B cell (primary cell): ENCODE measurements at regions not wholly inside any gene's neighbourhood (a gene's known extent, or its start where the extent isn't known, plus 50 kb on each side); places are given as distances from the start of the nearest gene placed in this dataset.

ENCODE experiments used
- ATAC-seq: fragments of 200-7000 bp; cut with Tn5 transposase; one replicate; pipeline ENCODE4 v1.10.0; 2021; ENCODE audit warnings: low read depth, mild to moderate bottlenecking, moderate number of reproducible peaks, moderate library complexity
- CTCF ChIA-PET: fragments of 350-600 bp; sonication (Branson Sonifier 250); formaldehyde crosslinking; loops from one replicate; lab custom pipeline; 2021; ENCODE audit warnings: antibody characterized with exemption, inconsistent platforms; lab: Charles Lee
- POLR2A ChIA-PET: fragments of 350-600 bp; sonication (Branson Sonifier 250); formaldehyde crosslinking; loops from one replicate; lab custom pipeline; 2021; ENCODE audit warnings: antibody characterized with exemption; lab: Charles Lee
- DNase-seq: peaks from one replicate; pipeline ENCODE4 v3.0.0; 2013
- H2AFZ ChIP-seq: 2 replicates; pipeline ENCODE4 v1.6.1; 2012; ENCODE audit warnings: mild to moderate bottlenecking, low read depth, low read length; ENCODE audit not compliant: insufficient read depth, poor library complexity, severe bottlenecking
- H3K27ac ChIP-seq, 2 donors: 1 replicate in 1 of 2; 2 replicates in 1 of 2; pipeline ENCODE4 v1.5.1; 2012 to 2013; ENCODE audit warnings: low read length in 2 of 2, mild to moderate bottlenecking in 2 of 2, moderate library complexity in 1 of 2
- H3K27me3 ChIP-seq, 4 experiments: fragments of 200-600 bp in 1 of 4; sonication (generic) in 1 of 4; replicated peaks in 1 of 4; 1 replicate in 2 of 4; 2 replicates in 2 of 4; pipeline versions ENCODE4 v1.6.1 to v1.7.0; 2013 to 2016; ENCODE audit warnings: low read length in 3 of 4, mild to moderate bottlenecking in 2 of 4, mixed read lengths in 1 of 4, moderate library complexity in 1 of 4; ENCODE audit not compliant: insufficient read depth in 4 of 4, control insufficient read depth in 3 of 4; ENCODE audit errors: control extremely low read depth in 1 of 4
- H3K36me3 ChIP-seq, 2 experiments: replicated peaks in 1 of 2; 1 replicate in 1 of 2; 2 replicates in 1 of 2; pipeline versions ENCODE4 v1.6.1 to v1.7.1; 2013; ENCODE audit warnings: low read length in 1 of 2; ENCODE audit not compliant: insufficient read depth in 2 of 2, control insufficient read depth in 1 of 2; ENCODE audit errors: control extremely low read depth in 1 of 2, extremely low read depth in 1 of 2
- H3K4me1 ChIP-seq, 2 donors: fragments of 200-600 bp in 1 of 2; sonication (generic) in 1 of 2; 1 replicate in 1 of 2; 2 replicates in 1 of 2; pipeline versions ENCODE4 v1.5.1 to v1.6.1; 2013 to 2017; ENCODE audit warnings: low read length in 2 of 2; ENCODE audit not compliant: control insufficient read depth in 2 of 2, insufficient read depth in 2 of 2
- H3K4me2 ChIP-seq: replicated peaks from 2 replicates; pipeline ENCODE3; 2012; ENCODE audit warnings: mild to moderate bottlenecking, low read depth, low read length; ENCODE audit not compliant: poor library complexity, severe bottlenecking
- H3K4me3 ChIP-seq, 5 experiments: fragments of 200-600 bp in 1 of 5; sonication (generic) in 1 of 5; 1 replicate in 3 of 5; 2 replicates in 2 of 5; pipeline versions ENCODE4 v1.5.1 to v1.7.0; 2011 to 2016; ENCODE audit warnings: low read length in 4 of 5, mild to moderate bottlenecking in 4 of 5, low read depth in 2 of 5, control low read depth in 1 of 5, moderate library complexity in 1 of 5; ENCODE audit not compliant: insufficient read depth in 1 of 5; ENCODE audit errors: control extremely low read depth in 1 of 5, extremely low read depth in 1 of 5
- H3K79me2 ChIP-seq: fragments of 200-600 bp; sonication (generic); one replicate; pipeline ENCODE4 v1.6.0; 2016; ENCODE audit warnings: low read length; ENCODE audit not compliant: control insufficient read depth, insufficient read depth
- H3K9ac ChIP-seq: fragments of 200-600 bp; sonication (generic); 2 replicates; pipeline ENCODE4 v1.6.1; 2017; ENCODE audit warnings: mild to moderate bottlenecking, low read length, moderate library complexity
- H3K9me3 ChIP-seq, 3 donors: one replicate each; pipeline versions ENCODE4 v1.6.1 to v1.7.1; 2013; ENCODE audit warnings: low read length in 2 of 3; ENCODE audit not compliant: control insufficient read depth in 2 of 3, insufficient read depth in 1 of 3; ENCODE audit errors: control extremely low read depth in 1 of 3
- H4K20me1 ChIP-seq: 2 replicates; pipeline ENCODE4 v1.6.0; 2012; ENCODE audit warnings: mild to moderate bottlenecking, low read length; ENCODE audit not compliant: insufficient read depth, control insufficient read depth, poor library complexity, severe bottlenecking
- H3K27ac Mint-ChIP-seq: one replicate; pipeline ENCODE4 v1.8.0; 2021; ENCODE audit warnings: mixed read lengths
- H3K27me3 Mint-ChIP-seq: one replicate; pipeline ENCODE4 v1.8.0; 2021; ENCODE audit warnings: mixed read lengths
- H3K4me1 Mint-ChIP-seq: one replicate; pipeline ENCODE4 v1.8.0; 2021; ENCODE audit warnings: mixed read lengths
- H3K4me3 Mint-ChIP-seq: one replicate; pipeline ENCODE4 v1.8.0; 2021; ENCODE audit warnings: mixed read lengths
- H3K9me3 Mint-ChIP-seq: one replicate; pipeline ENCODE4 v1.8.0; 2022; ENCODE audit warnings: mixed read lengths; ENCODE audit not compliant: insufficient read depth
- CTCF ChIP-seq: fragments of 200-600 bp; IDR thresholded peaks from one replicate; pipeline ENCODE4 v1.8.0; 2022; ENCODE audit warnings: antibody characterized with exemption, mild to moderate bottlenecking
- EZH2 ChIP-seq: IDR thresholded peaks from 2 replicates; pipeline ENCODE4 v1.6.1; 2012; ENCODE audit warnings: borderline replicate concordance, low read depth, mild to moderate bottlenecking, moderate library complexity, low read length; ENCODE audit not compliant: insufficient read depth, poor library complexity, severe bottlenecking
- WGBS: methylation state at CpG from one replicate; pipeline ENCODE4 v1.1.5; 2013; ENCODE audit warnings: missing lambda C conversion rate; ENCODE audit not compliant: insufficient coverage; 5-methylcytosine and 5-hydroxymethylcytosine counted together
- intact Hi-C: fragments of 100-400 bp; cut with micrococcal nuclease; formaldehyde crosslinking; loops from one replicate; pipeline ENCODE4 v1.10.0; 2022

DNA sequence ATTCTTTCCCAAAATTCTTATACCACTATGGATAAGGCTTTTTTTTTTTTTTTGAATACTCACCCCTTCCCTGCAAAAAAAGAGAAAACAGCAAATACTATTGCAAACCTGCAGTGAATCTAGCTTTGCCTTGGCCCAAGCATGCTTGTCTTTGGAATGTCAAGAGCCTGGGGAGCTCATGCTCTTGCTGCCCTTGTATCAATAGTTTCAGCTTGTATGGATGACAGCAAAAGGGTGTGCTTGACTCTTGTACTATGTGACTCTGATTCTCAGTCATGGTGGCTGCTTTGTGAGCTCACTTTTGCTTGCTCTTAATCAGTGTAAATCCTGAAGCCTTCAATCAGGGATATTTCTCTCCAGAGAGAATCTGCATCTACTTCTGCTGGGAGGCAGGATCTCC lies 149.2 kb downstream of the EMP1 start:
- peaks cover 0 to 8% (median 2%) of the 10 kb centered on the region in 4 experiments for H3K27me3 ChIP-seq
- ChIA-PET CTCF (interaction anchor here (1.4 kb wide), 1 partner anchor 19 kb away, joined by 3 read pairs; no protein-coding TSS in a partner anchor), POLR2A (interaction anchor here (0.7 kb wide), 1 partner anchor 560 kb away, joined by 4 read pairs; no protein-coding TSS in a partner anchor)
- H3K36me3 ChIP-seq: no peaks in the 10 kb centered on the region
- H3K27me3 Mint-ChIP-seq: peaks cover 41% of the 10 kb centered on the region
- H3K27ac ChIP-seq: no peak overlapping the region
- no peaks in the 10 kb centered on the region for H3K9me3 ChIP-seq
- no peak overlapping the region for H3K4me3 ChIP-seq
- no peak overlapping the region for H3K4me3 Mint-ChIP-seq
- ATAC-seq: no peak
- no peaks in the 10 kb centered on the region for H3K79me2 ChIP-seq
- H3K4me1 ChIP-seq: no peaks in the 10 kb centered on the region
- DNase-seq: no peak
- H3K4me2 ChIP-seq: no peak overlapping the region
- no peak for TF ChIP-seq EZH2
- no peak for TF ChIP-seq CTCF
- no peaks in the 10 kb centered on the region for H3K9me3 Mint-ChIP-seq
- H4K20me1 ChIP-seq: no peaks in the 10 kb centered on the region
- H3K27ac Mint-ChIP-seq: no peak overlapping the region
- intact Hi-C loops: no loop called here
- no peak overlapping the region for H2AFZ ChIP-seq
- no peaks in the 10 kb centered on the region for H3K4me1 Mint-ChIP-seq
- no peak overlapping the region for H3K9ac ChIP-seq

DNA sequence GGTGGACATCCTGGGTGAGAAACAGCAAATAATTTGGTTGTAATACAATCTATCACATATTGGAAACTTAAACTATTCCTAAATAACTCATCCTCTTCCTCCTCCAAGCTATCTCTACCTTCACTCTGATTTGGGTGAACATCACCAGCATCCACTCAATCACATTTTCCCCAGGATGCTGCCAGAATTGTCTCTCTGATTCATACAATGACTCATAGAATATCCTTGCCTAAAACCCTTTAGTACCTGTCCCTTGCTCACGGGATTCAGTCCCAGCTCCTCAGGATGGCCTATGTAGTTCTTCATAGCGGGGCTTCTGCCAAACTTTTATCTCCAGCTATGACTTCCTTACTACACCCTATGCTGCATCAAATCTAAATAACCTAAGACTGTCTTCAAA lies 146.8 kb downstream of the EMP1 start:
- ChIA-PET CTCF (no interaction called here), POLR2A (no interaction called here)
- no peak for ATAC-seq
- TF ChIP-seq CTCF (no peak), EZH2 (no peak)
- no peak overlapping the region for H3K27ac ChIP-seq
- H3K79me2 ChIP-seq: no peaks in the 10 kb centered on the region
- no peak overlapping the region for H3K4me2 ChIP-seq
- no peak overlapping the region for H3K4me3 ChIP-seq
- 83% methylated on average over 2 of the region's 2 CpGs for WGBS
- DNase-seq: no peak
- H3K9ac ChIP-seq: no peak overlapping the region
- no peaks in the 10 kb centered on the region for H4K20me1 ChIP-seq
- Mint-ChIP-seq H3K4me3 (no peak overlapping the region), H3K27ac (no peak overlapping the region), H3K9me3 (no peaks in the 10 kb centered on the region), H3K27me3 (peaks cover 30% of the 10 kb centered on the region), H3K4me1 (no peaks in the 10 kb centered on the region)
- H3K4me1 ChIP-seq: no peaks in the 10 kb centered on the region
- H3K27me3 ChIP-seq: peaks cover 0 to 8% (median 4%) of the 10 kb centered on the region in 4 experiments
- H2AFZ ChIP-seq: no peak overlapping the region
- no peaks in the 10 kb centered on the region for H3K9me3 ChIP-seq
- no peaks in the 10 kb centered on the region for H3K36me3 ChIP-seq
- intact Hi-C loops: no loop called here
